Epithelial cell of prostate (primary cell): ENCODE measurements at regions not wholly inside any gene's neighbourhood (a gene's known extent, or its start where the extent isn't known, plus 50 kb on each side); places are given as distances from the start of the nearest gene placed in this dataset.
A peak's percentile ranks its signal among the peaks of the same experiment; 100 is the strongest.
"Not testable (repeated sequence)": the region's sequence is repeated elsewhere in the genome, so short reads cannot be mapped to it uniquely, and the experiment has no call there.

Source experiments
- DNase-seq: peaks from one replicate; pipeline ENCODE4 v3.0.0-alpha.2; 2011; ENCODE audit warnings: low read depth, low spot score
- H3K27ac ChIP-seq: fragments of 450-650 bp; 2 replicates; pipeline ENCODE4 v1.5.1; 2017; ENCODE audit warnings: mild to moderate bottlenecking

DNA sequence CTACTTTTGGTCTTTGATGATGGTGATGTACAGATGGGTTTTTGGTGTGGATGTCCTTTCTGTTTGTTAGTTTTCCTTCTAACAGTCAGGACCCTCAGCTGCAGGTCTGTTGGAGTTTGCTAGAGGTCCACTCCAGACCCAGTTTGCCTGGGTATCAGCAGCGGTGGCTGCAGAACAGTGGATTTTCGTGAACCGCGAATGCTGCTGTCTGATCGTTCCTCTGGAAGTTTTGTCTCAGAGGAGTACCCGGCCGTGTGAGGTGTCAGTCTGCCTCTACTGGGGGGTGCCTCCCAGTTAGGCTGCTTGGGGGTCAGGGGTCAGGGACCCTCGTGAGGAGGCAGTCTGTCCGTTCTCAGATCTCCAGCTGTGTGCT is 56.6 kb upstream of the TNFAIP8 start:
- not testable (repeated sequence) for DNase-seq, H3K27ac ChIP-seq

DNA sequence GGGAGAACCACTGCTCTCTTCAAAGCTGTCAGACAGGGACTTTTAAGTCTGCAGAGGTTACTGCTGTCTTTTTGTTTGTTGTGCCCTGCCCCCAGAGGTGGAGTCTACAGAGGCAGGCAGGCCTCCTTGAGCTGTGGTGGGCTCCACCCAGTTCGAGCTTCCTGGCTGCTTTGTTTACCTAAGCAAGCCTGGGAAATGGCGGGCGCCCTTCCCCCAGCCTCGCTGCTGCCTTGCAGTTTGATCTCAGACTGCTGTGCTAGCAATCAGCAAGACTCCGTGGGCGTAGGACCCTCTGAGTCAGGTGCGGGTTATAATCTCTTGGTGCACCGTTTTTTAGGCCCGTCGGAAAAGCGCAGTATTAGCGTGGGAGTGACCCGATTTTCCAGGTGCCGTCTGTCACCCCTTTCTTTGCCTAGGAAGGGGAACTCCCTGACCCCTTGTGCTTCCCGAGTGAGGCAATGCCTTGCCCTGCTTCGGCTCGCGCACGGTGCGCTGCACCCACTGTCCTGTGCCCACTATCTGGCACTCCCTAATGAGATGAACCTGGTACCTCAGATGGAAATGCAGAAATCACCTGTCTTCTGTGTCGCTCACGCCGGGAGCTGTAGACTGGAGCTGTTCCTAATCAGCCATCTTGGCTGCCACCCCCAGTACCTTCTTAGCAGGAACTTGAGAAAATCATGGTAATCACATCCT is 56.1 kb upstream of the TNFAIP8 start:
- DNase-seq, H3K27ac ChIP-seq: not testable (repeated sequence)

DNA sequence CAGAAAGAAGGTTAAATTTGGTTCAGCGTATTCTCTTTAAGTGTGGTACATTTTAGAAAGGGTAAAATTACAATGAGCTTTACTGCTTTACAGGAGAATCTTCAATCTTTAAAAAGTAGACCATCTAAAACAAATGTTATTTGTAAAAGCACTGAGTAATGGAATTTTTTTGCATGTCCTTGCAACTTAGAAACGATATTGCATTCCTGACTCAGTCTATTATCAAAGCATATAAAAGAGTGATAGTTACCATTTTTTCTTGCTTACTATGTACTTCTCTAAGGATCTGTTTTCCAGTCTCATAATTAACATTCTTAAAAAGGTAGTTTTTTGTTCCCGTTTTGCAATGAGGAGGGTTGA is 55.5 kb upstream of the TNFAIP8 start:
- DNase-seq, result no peak
- H3K27ac ChIP-seq, result no peak overlapping the region

DNA sequence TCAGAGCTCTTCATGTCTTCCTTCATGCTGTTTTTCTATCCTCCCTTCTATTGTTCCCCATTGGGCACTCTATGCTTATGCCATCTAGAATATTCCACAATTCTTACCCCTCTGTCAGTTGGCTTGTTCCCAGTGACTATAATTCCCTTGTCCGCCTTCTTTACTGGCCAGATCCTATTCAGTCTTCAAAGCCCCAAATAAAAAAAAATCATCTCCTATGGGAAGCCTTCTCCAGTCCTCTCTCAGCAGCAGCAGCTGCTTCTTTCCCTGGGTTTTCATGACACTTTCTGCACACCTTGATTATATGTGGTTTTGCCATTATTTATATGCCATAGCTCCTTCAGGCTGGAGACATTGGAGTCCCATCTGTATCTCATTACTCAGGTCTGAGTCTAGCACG is 54.6 kb upstream of the TNFAIP8 start:
- no peak for DNase-seq
- peak overlapping the region; percentile 83 for H3K27ac ChIP-seq

DNA sequence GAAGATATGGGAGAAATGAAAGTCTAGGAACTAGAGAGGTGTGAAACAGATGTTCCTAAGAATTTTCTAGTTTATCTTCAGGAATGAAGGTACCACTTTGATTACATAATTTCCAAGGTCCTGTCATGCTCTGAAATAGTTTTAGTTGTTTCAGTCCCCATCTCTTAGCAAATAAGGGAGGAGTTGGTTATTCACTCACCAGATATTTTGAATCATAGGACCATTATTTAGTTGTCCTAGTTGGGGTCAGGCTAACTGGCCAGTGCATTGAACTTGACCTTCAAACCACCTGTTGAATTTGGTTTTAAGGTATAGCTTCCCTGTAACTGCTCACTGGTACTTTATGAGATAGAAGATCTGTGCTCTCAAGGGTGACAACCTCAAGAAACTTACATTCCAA is 53.9 kb upstream of the TNFAIP8 start:
- H3K27ac ChIP-seq, result peak overlapping the region; percentile 83
- no peak for DNase-seq

DNA sequence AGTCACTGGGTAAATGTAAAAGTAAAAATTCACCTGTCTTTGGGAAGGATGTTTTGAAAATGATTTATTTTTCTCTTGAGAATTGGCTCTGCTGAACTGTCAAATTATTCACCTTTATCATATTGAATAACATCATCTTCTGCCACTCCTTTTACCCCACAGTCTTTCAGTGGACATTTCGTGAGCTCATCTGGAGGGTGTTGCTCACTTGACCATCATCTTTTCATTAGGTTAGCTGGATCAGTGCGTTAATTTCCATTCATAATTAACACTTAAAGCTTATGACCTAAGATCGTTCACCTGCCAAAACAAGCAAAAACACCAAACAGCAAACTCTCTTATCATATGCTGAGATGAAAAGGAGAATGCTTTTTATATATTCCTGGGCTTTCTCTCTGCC is 53.4 kb upstream of the TNFAIP8 start:
- H3K27ac ChIP-seq, result peak overlapping the region; percentile 83
- no peak for DNase-seq

DNA sequence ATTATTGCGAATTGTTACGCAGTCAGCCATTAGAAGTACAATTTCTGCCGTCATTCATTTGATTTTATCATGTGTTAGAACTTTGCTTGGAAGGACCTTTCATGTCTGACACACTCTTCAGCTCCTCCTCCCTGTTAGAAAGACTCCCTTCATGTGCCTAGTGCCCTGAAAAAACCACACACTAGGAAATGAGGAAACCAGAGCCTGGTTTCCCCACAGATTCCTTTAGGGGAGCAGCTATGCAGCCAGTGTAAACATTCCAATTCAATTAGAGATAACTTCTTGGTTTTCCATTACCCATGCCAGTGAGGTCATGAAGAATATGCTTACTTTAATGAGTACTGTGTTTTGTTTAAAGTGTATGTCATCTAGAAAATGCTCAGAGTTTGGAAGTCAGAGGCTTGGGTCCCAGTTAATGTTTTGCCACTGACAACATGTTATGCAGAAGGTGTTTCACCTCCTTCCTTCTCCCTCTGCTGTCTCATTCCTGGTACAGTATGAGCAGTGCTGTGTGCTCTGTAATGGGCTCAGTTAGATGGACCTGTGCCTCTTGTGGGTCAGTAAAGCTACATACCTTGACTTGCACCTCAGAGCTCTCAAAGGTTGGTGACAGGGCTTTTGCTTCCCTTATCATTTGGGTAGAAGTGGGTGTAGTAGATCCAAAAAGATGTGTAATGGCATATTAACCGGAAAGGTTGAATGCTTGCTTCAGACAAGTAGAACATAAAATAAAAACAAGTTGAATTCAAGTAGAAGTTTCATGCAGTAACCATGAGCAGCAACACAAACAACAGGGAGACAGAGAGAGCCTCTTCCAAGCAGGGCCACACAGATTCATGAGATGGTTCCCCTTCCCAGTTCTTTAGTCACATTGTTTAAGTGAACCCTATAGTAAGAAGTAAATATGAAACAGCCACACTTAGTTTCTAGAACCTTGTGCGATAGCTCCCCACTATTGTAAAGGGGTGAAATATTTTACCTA is 52.6 kb upstream of the TNFAIP8 start:
- peak overlapping the region; percentile 83 for H3K27ac ChIP-seq
- DNase-seq, result peak; percentile 87

DNA sequence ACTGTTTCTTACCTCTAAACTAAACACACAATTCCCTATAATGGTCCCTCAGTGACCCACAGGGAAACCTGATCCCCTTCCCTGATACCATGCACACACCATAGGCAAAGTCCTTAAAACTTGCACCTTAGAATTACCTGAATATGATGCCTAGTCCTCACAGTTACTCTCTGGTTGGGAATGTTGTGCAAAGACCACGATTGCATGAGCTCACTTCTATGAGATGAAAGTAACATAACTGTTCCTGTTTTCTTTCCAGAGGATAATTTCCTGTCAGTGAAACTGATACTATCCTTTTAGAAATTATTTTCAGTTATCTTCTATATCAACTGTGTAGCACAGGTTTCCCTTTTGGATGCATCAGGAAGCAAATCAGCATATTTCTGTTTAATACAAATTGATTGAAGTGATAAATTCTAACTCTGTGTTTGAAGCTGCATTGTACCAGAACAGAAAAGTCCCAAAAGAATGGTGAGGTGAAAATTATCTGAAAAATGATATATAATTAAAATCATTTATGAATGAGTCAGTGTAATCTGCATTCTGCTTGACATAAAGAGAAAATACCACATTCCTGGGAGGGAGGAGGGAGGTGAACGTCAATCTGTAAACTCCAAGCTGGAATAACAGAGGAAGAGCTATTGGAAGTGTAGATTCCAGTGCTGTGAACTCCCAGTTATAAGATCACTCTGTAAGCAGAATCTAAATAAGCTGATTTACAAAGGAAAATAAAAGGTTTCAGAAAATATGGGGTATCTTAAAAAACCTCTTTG is 51.2 kb upstream of the TNFAIP8 start:
- DNase-seq, result no peak
- peak overlapping the region; percentile 83 for H3K27ac ChIP-seq
